ENCODE measurements at regions not wholly inside any gene's neighbourhood (a gene's known extent, or its start where the extent isn't known, plus 50 kb on each side); places are given as distances from the start of the nearest gene placed in this dataset.

DNA sequence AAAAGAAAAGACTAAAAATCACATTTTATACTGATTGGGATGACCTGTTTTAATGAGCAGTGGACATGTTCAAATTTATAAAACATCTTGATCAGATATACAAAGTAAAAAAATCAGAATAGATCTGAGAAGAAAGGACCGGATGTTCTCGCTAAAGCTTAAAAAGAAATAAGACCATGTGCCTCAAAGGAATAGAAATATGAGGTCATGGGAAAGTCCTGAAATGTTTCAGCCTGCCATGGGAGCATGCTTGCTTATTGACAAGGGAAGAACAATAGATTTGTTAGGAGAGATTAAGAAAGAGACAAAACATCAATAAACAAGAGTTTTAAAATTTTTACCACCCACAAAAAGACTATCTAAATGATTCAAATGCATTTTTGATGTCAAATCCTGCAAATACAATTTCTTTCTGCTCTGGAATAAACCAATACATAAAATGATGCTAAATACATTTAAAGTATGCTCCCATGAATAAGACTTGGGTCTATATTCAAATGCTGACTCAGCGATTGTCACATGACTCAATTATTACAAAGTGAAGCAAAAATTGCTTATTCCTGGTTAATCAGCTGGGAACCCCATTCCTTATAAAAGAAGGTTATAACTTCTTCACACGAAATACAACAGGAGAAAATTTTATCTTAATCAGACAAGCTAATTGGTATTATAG lies 633.9 kb upstream of the PKDCC start:
- Histone ChIP-seq H3K79me2 (ENCODE audit: low read depth) (no peaks in the 10 kb centered on the region), H3K9ac (no peak overlapping the region), H3K36me3 (no peaks in the 10 kb centered on the region), H4K20me1 (ENCODE audit: low read depth) (no peaks in the 10 kb centered on the region), H3K4me2 (no peak overlapping the region), H3K4me1 (no peaks in the 10 kb centered on the region), H3K9me3 (ENCODE audit: low read depth) (no peaks in the 10 kb centered on the region), H3K27me3 (no peaks in the 10 kb centered on the region), H3K4me3 (no peak overlapping the region), H3K27ac (no peak overlapping the region), H2AFZ (replicated peaks) (no peak overlapping the region), H3F3A (ENCODE audit: low read depth) (no peaks in the 10 kb centered on the region)
- no peaks in the 10 kb centered on the region for H3K4me1 Mint-ChIP-seq
- no peaks in the 10 kb centered on the region for H3K36me3 Mint-ChIP-seq
- TF ChIP-seq EZH2 (IDR thresholded peaks at IDR 0.05) (no peak), EZH2phosphoT487 (IDR thresholded peaks at IDR 0.05) (no peak)
- TF ChIP-seq, protein P1, sequence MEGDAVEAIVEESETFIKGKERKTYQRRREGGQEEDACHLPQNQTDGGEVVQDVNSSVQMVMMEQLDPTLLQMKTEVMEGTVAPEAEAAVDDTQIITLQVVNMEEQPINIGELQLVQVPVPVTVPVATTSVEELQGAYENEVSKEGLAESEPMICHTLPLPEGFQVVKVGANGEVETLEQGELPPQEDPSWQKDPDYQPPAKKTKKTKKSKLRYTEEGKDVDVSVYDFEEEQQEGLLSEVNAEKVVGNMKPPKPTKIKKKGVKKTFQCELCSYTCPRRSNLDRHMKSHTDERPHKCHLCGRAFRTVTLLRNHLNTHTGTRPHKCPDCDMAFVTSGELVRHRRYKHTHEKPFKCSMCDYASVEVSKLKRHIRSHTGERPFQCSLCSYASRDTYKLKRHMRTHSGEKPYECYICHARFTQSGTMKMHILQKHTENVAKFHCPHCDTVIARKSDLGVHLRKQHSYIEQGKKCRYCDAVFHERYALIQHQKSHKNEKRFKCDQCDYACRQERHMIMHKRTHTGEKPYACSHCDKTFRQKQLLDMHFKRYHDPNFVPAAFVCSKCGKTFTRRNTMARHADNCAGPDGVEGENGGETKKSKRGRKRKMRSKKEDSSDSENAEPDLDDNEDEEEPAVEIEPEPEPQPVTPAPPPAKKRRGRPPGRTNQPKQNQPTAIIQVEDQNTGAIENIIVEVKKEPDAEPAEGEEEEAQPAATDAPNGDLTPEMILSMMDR (IDR thresholded peaks at IDR 0.05), result no peak
- H3K9me3 Mint-ChIP-seq, result peaks cover 5% of the 10 kb centered on the region
- no peaks in the 10 kb centered on the region for H3K27me3 Mint-ChIP-seq (ENCODE audit: insufficient read depth, low read depth)
- H3K4me3 Mint-ChIP-seq, result no peak overlapping the region
- no peak overlapping the region for H3K27ac Mint-ChIP-seq
- no peak for DNase-seq (ENCODE audit: low spot score)

DNA sequence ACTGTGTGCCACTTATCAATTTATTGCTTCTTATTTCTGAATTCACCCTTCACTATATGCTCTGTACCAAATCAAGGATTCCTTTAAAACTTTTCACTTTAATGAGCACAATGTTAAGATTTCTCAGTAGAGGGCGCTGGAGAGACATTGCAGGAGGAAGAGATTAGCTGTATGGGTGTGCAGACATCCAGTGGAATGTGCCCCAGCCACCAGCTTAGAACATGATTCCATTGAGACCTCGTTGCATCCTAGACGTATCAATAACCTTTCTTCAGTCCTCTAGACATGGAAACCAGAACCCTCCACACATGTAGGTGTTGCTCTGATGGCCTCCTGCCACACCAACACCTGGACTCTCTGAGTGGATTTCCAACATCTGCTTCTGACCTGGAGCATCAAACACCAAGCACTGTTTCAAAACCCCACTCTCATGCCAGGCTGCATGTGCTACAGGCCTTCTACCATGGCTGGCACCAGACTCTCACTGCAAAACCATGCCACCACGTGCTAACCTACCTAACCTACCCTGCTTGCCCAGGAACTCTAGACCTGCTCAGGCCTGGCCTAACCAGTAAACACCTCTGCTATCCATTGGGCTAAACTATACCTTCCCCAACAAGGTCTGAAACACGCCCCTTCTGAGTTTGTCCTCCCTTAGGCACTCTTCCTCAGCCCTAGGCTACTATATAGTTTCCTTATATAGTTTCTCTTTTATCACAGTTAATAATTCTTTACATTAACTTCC lies 633.2 kb upstream of the PKDCC start:
- H3K9me3 ChIP-seq (ENCODE audit: low read depth), result no peaks in the 10 kb centered on the region
- no peaks in the 10 kb centered on the region for H3K4me1 Mint-ChIP-seq
- no peaks in the 10 kb centered on the region for H3K36me3 ChIP-seq
- H3K4me2 ChIP-seq, result no peak overlapping the region
- H3K4me3 ChIP-seq, result no peak overlapping the region
- H3K36me3 Mint-ChIP-seq, result no peaks in the 10 kb centered on the region
- H3K27ac Mint-ChIP-seq, result no peak overlapping the region
- no peaks in the 10 kb centered on the region for H3K79me2 ChIP-seq (ENCODE audit: low read depth)
- H3K27me3 Mint-ChIP-seq (ENCODE audit: insufficient read depth, low read depth), result no peaks in the 10 kb centered on the region
- peak; percentile 83 for DNase-seq (ENCODE audit: low spot score)
- no peak for TF ChIP-seq EZH2 (IDR thresholded peaks at IDR 0.05)
- TF ChIP-seq EZH2phosphoT487 (IDR thresholded peaks at IDR 0.05), result no peak
- TF ChIP-seq, protein P1 (IDR thresholded peaks at IDR 0.05), result peak; percentile 85
- H2AFZ ChIP-seq (replicated peaks), result no peak overlapping the region
- H3K27me3 ChIP-seq, result no peaks in the 10 kb centered on the region
- no peak overlapping the region for H3K27ac ChIP-seq
- no peaks in the 10 kb centered on the region for H3F3A ChIP-seq (ENCODE audit: low read depth)
- H3K4me3 Mint-ChIP-seq, result no peak overlapping the region
- no peak overlapping the region for H3K9ac ChIP-seq
- H4K20me1 ChIP-seq (ENCODE audit: low read depth), result no peaks in the 10 kb centered on the region
- peaks cover 5% of the 10 kb centered on the region for H3K9me3 Mint-ChIP-seq
- no peaks in the 10 kb centered on the region for H3K4me1 ChIP-seq

DNA sequence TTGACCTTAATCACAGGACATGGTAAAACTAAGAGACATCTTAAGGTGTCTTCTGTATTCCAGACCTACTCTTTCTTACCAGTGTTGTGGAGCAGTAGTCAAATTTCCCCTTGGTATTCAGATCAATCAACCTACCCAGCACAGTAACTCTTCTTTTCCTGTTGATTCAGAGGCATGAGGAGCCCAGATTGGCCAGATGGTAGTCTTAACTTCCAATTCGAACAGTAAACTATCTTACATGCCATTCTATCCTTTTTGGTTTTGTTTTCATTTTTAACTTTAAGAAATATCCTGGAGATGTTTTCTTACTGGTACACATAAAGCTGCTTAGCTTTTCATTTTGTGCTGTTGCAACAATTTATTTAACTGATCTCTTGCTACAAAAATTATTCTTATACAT lies 630.3 kb upstream of the PKDCC start:
- H3K9me3 ChIP-seq (ENCODE audit: low read depth), result no peaks in the 10 kb centered on the region
- no peak overlapping the region for H2AFZ ChIP-seq (replicated peaks)
- no peaks in the 10 kb centered on the region for H3K4me1 ChIP-seq
- no peaks in the 10 kb centered on the region for H3K79me2 ChIP-seq (ENCODE audit: low read depth)
- H3K9me3 Mint-ChIP-seq, result no peaks in the 10 kb centered on the region
- DNase-seq (ENCODE audit: low spot score), result no peak
- H3K4me3 ChIP-seq, result no peak overlapping the region
- H3F3A ChIP-seq (ENCODE audit: low read depth), result no peaks in the 10 kb centered on the region
- no peak overlapping the region for H3K4me2 ChIP-seq
- no peak overlapping the region for H3K4me3 Mint-ChIP-seq
- no peak overlapping the region for H3K27ac Mint-ChIP-seq
- H4K20me1 ChIP-seq (ENCODE audit: low read depth), result no peaks in the 10 kb centered on the region
- TF ChIP-seq, protein P1 (IDR thresholded peaks at IDR 0.05), result no peak
- no peak for TF ChIP-seq EZH2phosphoT487 (IDR thresholded peaks at IDR 0.05)
- no peak for TF ChIP-seq EZH2 (IDR thresholded peaks at IDR 0.05)
- H3K4me1 Mint-ChIP-seq, result no peaks in the 10 kb centered on the region
- H3K36me3 ChIP-seq, result no peaks in the 10 kb centered on the region
- no peak overlapping the region for H3K27ac ChIP-seq
- no peaks in the 10 kb centered on the region for H3K27me3 Mint-ChIP-seq (ENCODE audit: insufficient read depth, low read depth)
- H3K27me3 ChIP-seq, result no peaks in the 10 kb centered on the region
- no peaks in the 10 kb centered on the region for H3K36me3 Mint-ChIP-seq
- H3K9ac ChIP-seq, result no peak overlapping the region

Measured in neural progenitor cell (in vitro differentiated cells).